Central memory CD8-positive, alpha-beta T cell (primary cell): ENCODE measurements at regions not wholly inside any gene's neighbourhood (a gene's known extent, or its start where the extent isn't known, plus 50 kb on each side); places are given as distances from the start of the nearest gene placed in this dataset.
"Not testable (repeated sequence)": the region's sequence is repeated elsewhere in the genome, so short reads cannot be mapped to it uniquely, and the experiment has no call there.

Experiments used
- ATAC-seq: fragments of 150-1000 bp; cut with Tn5 transposase; replicated peaks from 2 replicates; pipeline ENCODE4 v1.10.0; 2022; ENCODE audit warnings: mild to moderate bottlenecking, moderate FRiP score, moderate number of reproducible peaks; ENCODE audit not compliant: poor library complexity, severe bottlenecking; ENCODE audit errors: extremely low read depth
- DNase-seq, 2 donors: peaks; one replicate each; pipeline ENCODE4 v3.0.0; 2021; ENCODE audit warnings: low spot score in 2 of 2
- H3K27ac Mint-ChIP-seq: one replicate; pipeline ENCODE4 v1.8.0; 2022; ENCODE audit warnings: low read depth, mild to moderate bottlenecking, moderate library complexity, mixed read lengths
- H3K27me3 Mint-ChIP-seq: one replicate; pipeline ENCODE4 v1.8.0; 2022; ENCODE audit warnings: mixed read lengths
- H3K36me3 Mint-ChIP-seq: one replicate; pipeline ENCODE4 v1.8.0; 2022; ENCODE audit warnings: mild to moderate bottlenecking, moderate library complexity, mixed read lengths; ENCODE audit not compliant: insufficient read depth
- H3K4me1 Mint-ChIP-seq: one replicate; pipeline ENCODE4 v1.8.0; 2022; ENCODE audit warnings: mixed read lengths
- H3K4me3 Mint-ChIP-seq: one replicate; pipeline ENCODE4 v1.8.0; 2022; ENCODE audit warnings: mild to moderate bottlenecking, moderate library complexity, mixed read lengths
- H3K9me3 Mint-ChIP-seq: one replicate; pipeline ENCODE4 v1.8.0; 2022; ENCODE audit warnings: mixed read lengths

DNA sequence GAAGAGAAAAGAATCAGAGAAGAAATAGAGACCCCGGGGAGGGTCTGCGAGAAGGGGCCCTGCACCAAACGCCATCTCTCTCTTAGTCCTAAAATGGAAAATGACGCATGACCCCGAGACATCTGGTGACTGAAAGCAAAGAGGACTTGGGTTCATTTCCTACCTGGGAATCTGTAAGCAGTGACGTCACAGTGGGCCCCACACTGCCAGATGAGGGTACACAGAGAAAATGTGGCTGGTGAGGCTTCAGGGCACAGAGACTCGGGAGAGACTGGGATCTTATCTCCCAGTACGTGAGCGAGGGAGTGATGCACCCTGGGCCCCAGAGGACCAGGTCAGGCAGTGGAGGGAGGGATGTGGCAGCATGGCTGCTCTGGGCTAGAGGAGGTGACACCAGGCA, 288.1 kb upstream of the SFSWAP start:
- peaks cover 33% of the 10 kb centered on the region for H3K27me3 Mint-ChIP-seq
- peaks cover 2% of the 10 kb centered on the region for H3K36me3 Mint-ChIP-seq
- DNase-seq (no peak), ATAC-seq (no peak)
- H3K4me1 Mint-ChIP-seq: no peaks in the 10 kb centered on the region
- H3K27ac Mint-ChIP-seq: no peak overlapping the region
- peaks cover 23% of the 10 kb centered on the region for H3K9me3 Mint-ChIP-seq
- H3K4me3 Mint-ChIP-seq: no peak overlapping the region

DNA sequence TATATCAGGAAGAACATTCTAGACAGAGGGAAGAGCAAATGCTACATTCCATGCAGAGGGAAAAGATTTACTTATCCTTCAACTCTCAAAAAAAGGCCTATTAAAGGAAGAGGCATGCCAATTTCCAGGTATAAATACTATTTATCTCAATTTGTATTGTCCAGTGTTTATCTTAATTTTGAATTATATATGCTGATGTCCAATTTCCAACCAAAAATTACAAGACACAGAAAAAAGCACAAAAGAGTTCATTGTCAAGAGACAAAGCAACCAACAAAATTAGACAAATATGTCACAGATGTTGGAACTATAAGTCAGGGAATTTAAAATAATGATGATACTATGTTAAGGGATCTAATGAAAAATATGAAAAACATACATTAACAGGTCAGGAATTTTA, 286.6 kb upstream of the SFSWAP start:
- Mint-ChIP-seq H3K36me3 (peaks cover 2% of the 10 kb centered on the region), H3K4me3 (no peak overlapping the region), H3K9me3 (peaks cover 23% of the 10 kb centered on the region), H3K27me3 (peaks cover 33% of the 10 kb centered on the region), H3K27ac (no peak overlapping the region), H3K4me1 (no peaks in the 10 kb centered on the region)
- DNase-seq (no peak), ATAC-seq (no peak)

DNA sequence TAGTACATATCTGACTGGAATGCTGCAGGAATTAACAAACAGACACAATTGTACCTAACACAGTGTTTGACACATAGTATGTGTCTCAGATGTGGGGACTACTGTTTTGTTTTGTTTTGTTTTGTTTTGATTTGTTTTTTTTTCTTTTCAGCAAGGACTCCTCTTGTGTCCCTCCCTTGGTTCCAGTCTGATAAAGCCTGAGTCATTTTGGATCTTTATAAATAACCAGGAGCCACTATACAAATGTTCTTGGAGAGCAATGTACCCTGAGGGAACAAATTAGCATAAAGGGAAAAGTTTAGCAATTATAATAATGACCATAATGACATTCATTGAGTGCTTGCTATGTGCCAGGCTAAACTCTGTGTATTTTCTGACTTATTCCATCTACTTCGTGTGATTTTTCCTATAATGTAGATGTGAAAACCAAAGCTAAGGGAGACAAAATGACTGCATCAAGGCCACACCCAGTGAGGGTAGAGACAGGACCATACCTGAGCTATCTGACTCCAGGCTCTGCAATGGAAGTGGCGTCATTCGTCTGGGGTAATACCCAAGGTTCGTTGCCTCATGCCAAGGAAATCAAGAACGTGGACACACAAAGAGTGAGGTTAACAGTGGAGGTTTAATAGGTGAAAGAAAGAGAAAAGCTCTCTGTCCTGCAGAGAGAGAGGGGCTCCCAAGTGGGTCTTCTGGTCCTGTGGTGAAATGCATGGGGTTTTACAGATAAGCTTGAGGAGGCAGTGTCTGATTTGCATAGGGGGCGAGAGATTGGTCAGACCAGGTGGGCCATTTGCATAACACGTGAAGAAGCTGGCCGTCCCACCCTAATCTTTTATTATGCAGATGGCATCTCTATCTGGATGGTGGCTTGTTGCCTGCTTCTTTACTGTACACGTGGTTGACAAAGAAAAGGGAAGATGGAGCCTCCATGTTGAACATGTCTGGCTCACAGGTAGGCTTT, 285.5 kb upstream of the SFSWAP start:
- Mint-ChIP-seq H3K27ac (no peak overlapping the region), H3K9me3 (peaks cover 23% of the 10 kb centered on the region), H3K36me3 (no peaks in the 10 kb centered on the region), H3K4me3 (no peak overlapping the region), H3K27me3 (peaks cover 33% of the 10 kb centered on the region), H3K4me1 (no peaks in the 10 kb centered on the region)
- DNase-seq (no peak), ATAC-seq (no peak)

DNA sequence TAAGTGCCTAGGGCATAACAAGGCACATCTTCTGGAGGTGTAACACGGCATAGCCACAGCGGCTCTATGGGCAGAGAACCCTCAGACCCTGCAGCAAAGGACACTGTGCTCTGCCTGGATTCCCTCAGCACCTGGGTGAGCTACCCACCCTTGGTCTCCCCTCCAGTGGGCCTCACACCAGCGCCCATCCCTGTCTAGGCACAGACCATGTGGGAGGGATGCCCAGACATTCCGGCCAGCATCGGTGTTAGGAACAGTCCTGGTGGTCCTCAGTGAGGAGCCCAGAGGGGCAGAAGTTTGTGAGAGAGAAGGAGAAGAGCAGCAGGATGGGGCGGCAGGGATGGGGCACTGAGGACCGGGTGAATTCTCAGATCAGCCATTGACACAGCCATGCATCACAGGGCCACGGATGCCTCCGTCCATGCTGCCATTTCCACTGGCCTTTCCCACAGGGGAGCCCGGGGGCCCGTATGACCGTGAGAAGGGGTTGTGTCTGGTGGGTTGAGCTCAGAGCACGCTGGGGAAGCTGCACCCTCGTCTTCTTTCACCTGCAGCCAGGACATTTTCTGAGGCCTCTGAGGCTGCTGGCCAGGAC, 282.7 kb upstream of the SFSWAP start:
- no peak for ATAC-seq
- peaks cover 22% of the 10 kb centered on the region for H3K27me3 Mint-ChIP-seq

DNA sequence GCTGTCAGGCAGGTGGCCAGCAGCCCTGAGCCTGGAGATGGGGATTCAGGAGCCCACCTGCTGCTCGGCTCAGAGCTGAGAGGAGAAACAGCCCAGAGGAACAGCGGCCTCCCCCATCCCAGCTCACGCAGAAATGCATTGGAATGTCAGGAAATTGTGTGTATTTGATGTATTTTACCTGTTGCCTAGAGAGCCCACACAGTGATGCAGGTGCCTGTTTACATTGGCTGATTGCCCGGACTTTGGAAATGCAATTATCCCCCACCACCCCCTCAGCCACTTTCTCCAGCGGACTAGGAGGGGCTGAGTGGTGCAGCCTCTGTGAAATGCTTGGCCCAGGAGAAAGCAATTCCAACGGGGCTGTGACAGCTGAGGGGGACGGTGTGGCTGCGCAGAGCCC, 281.7 kb upstream of the SFSWAP start:
- H3K36me3 Mint-ChIP-seq, H3K4me1 Mint-ChIP-seq, ATAC-seq, H3K27ac Mint-ChIP-seq, H3K4me3 Mint-ChIP-seq, H3K9me3 Mint-ChIP-seq, DNase-seq: not testable (repeated sequence)
- peaks cover 14% of the 10 kb centered on the region for H3K27me3 Mint-ChIP-seq

More for the DNA sequence above, 282.7 kb upstream of the SFSWAP start:
- Mint-ChIP-seq H3K4me1 (no peaks in the 10 kb centered on the region), H3K9me3 (peaks cover 17% of the 10 kb centered on the region), H3K4me3 (no peak overlapping the region), H3K27ac (no peak overlapping the region), H3K36me3 (no peaks in the 10 kb centered on the region)
- no peak for DNase-seq

DNA sequence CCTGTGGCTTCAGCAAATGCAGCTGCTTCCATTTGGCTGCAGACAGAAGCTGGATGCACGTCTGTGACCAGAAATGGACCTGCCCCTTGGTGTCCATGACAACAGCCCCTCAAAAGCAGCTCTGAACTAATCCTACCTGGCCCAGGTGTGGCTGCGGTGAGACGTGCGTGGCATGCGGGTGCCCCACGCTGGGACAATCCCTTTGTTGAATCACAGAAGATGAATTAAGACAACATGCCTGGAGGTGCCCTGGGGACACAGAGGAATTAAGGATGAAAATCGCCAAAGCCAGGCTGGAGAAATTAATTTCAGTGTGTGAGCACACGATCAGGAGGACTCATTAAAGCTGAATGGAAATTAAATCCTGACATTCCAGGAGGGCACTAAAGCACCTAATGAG, 281.2 kb upstream of the SFSWAP start:
- DNase-seq, H3K9me3 Mint-ChIP-seq, ATAC-seq, H3K4me3 Mint-ChIP-seq, H3K36me3 Mint-ChIP-seq, H3K4me1 Mint-ChIP-seq, H3K27ac Mint-ChIP-seq: not testable (repeated sequence)
- H3K27me3 Mint-ChIP-seq: peaks cover 19% of the 10 kb centered on the region

DNA sequence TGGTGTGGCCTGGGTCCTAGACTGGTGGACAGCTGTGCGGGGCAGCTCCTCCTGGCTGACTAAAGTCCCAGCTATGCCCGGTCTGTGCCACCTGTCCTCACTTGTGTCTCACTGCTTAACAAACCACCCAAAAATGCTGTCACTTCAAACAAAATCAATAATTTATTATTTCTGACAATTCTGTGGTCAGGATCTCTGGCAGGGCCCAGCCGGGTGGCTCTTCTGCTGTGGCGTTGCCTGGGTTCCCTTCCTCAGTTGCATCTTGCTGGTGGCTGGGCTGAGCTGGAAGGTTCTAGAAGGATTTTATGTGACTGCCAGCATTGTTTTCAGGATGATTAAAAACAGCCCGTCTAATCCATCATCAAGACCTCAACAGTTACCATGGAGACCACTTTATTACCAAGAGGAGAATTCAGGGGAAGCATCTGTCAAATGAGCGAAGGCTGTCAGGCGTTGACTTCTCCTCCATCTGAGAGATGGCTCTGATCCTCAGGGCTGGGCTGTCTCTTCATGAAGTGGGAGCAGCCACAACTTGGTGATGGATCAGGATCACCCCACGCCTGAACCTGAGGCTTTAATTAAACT, 280.6 kb upstream of the SFSWAP start:
- Mint-ChIP-seq H3K4me3 (no peak overlapping the region), H3K4me1 (no peaks in the 10 kb centered on the region), H3K27me3 (peaks cover 25% of the 10 kb centered on the region), H3K36me3 (no peaks in the 10 kb centered on the region), H3K9me3 (no peaks in the 10 kb centered on the region), H3K27ac (no peak overlapping the region)
- ATAC-seq (no peak), DNase-seq (no peak)

DNA sequence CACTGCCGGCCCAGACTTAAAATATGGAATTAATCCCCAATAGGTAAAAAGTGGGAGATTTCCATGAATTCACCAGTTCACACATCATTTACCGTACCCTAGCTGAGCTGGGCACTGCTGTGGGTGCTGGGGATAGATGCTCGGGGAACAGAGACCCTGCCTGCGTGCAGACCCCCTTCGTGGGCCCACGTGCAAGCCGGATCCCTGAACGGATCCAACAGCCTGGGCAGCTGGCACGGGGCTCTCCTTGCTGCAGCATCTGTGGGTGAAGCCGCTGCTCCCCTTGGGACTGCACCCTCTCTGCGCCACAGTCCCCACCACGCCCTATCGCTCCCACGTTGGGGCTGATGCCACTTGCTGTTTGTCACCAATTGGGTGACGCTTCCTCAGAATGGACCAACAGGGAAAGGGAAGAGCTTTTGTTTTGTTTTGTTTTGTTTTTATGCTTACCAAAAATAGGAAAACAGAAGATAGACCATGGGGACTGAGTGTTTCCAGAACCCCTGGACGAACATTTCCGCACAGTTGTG, 279.7 kb upstream of the SFSWAP start:
- ATAC-seq, DNase-seq, H3K4me3 Mint-ChIP-seq, H3K4me1 Mint-ChIP-seq, H3K36me3 Mint-ChIP-seq, H3K27ac Mint-ChIP-seq, H3K9me3 Mint-ChIP-seq: not testable (repeated sequence)
- H3K27me3 Mint-ChIP-seq: peaks cover 30% of the 10 kb centered on the region

DNA sequence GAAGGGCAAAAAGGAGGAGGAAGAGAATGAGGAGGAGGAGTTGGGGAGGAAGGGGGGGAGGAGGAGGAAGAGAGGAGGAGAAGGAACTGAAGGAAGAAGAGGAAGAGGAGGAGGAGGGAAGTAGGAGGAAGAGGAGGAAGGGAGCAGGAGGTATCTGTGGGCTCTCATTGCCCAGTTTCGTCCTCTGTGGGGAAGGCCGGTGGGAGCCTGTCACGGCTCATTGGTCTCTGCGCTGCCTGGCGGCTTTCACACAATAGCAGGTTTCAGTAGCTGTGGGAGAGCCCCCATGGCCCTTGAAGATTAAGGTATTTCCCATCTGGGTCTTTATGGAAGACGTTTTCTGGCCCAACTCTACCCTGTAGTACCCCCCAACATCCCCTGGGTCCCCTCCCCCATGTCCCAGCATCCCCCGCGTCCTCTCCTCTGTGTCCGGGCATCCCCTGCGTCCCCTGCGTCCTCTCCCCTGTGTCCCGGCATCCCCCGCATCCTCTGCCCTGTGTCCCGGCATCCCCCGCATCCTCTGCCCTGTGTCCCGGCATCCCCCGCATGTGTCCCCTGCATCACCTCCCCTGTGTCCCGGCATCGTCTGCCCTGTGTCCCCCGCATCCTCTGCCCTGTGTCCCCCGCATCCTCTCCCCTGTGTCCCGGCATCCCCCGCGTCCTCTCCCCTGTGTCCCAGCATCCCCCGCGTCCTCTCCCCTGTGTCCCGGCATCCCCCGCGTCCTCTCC, 278.2 kb upstream of the SFSWAP start:
- no peaks in the 10 kb centered on the region for H3K36me3 Mint-ChIP-seq
- no peak overlapping the region for H3K27ac Mint-ChIP-seq
- peaks cover 43% of the 10 kb centered on the region for H3K27me3 Mint-ChIP-seq
- H3K4me3 Mint-ChIP-seq: no peak overlapping the region
- H3K9me3 Mint-ChIP-seq: no peaks in the 10 kb centered on the region
- no peaks in the 10 kb centered on the region for H3K4me1 Mint-ChIP-seq
- DNase-seq: no peak
- ATAC-seq: no peak

DNA sequence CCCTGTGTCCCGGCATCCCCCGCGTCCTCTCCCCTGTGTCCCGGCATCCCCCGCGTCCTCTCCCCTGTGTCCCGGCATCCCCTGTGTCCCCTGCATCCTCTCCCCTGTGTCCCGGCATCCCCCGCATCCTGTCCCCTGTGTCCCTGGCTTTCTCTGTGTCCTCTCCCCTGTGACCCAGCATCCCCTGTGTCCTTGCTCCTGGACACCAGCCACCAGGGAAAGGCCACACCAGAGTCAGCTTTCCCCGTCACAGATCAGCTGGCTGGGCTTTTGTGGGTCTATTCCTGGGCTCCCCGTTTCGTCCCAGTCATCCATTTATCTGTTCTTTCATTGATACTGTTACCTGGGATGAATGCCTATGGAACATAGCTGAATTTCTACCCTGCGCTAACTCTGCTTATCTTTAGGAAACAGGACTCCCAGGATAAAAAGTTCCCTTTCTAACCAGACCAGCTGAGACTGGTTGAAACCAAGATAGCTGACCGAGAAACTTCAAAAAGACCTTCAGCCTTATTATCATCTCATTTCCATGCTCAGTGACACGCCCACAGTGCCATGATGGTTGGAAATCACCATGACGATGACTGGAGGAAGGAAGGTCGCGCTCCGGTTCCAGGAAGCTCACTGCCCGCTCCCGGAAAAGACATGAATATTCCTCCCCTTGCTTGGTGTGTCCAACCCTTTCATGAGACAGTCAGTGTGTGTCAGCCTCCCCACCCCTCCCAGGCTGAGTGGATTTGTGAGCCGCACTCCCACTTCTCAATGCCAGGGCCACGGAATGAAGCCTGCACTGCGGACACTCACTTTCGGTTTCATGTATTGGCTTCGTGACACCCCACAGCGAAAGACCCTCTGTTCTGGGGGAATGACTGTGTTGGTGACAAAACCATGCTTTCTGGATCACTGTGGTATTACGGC, 276.4 kb upstream of the SFSWAP start:
- DNase-seq (no peak), ATAC-seq (no peak)
- Mint-ChIP-seq H3K9me3 (no peaks in the 10 kb centered on the region), H3K27me3 (peaks cover 43% of the 10 kb centered on the region), H3K4me1 (no peaks in the 10 kb centered on the region), H3K4me3 (no peak overlapping the region), H3K27ac (no peak overlapping the region), H3K36me3 (no peaks in the 10 kb centered on the region)

DNA sequence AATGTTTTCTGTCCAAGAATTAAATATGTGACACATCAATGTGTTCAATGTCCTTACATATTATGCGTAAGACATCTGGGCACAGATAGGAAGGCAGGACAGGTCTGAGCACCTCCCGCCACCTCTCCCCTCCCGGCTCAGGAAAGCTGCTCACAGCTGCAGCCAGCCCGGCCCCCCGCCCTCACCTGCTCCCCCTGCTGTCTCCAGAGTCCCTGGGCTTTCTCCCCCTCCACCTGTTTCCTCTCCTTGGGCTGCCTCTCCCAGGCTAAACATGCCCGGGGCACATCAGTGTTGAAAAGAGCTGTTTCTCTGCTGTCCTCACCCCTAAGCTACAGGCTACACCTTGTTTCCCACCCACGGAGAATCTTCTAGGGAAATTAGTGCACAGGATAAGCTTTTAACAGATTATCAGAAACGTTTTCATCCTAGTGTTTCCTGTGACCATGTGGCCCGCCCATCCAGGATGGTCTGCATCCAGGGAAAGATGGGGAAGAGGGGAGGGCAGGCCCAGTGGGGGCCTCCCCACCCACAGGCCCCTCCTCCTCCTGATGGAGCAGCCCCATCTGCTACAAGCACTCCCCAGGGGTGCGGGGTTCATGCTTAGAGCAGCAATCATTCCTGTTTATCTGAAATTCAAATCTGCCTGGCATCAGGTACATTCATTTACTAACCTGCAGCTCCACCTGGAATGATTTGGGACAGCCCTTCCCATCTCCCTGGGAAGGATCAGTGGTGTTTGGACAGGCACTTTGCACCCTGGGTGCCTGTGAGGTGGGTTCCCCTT, 273.8 kb upstream of the SFSWAP start:
- Mint-ChIP-seq H3K27ac (no peak overlapping the region), H3K9me3 (no peaks in the 10 kb centered on the region), H3K27me3 (peaks cover 37% of the 10 kb centered on the region), H3K4me3 (no peak overlapping the region), H3K36me3 (no peaks in the 10 kb centered on the region), H3K4me1 (no peaks in the 10 kb centered on the region)
- ATAC-seq (no peak), DNase-seq (no peak)
